H1 (cell line): ENCODE measurements at regions not wholly inside any gene's neighbourhood (a gene's known extent, or its start where the extent isn't known, plus 50 kb on each side); places are given as distances from the start of the nearest gene placed in this dataset.

Experiments
- BRCA1 ChIP-seq: IDR thresholded peaks from 2 replicates; pipeline ENCODE4 v1.6.1; 2012; ENCODE audit warnings: low read depth, low read length, improper control_type of control experiment
- CHD1 ChIP-seq: IDR thresholded peaks from 2 replicates; pipeline ENCODE4 v1.6.1; 2012; ENCODE audit warnings: low read depth, low read length, improper control_type of control experiment
- EP300 ChIP-seq, 2 experiments: IDR thresholded peaks; 1 replicate in 1 of 2; 2 replicates in 1 of 2; pipeline ENCODE4 v1.6.1; 2011 to 2012; ENCODE audit warnings: low read depth in 2 of 2, low read length in 2 of 2, mild to moderate bottlenecking in 2 of 2, borderline replicate concordance in 1 of 2, inconsistent platforms in 1 of 2, moderate library complexity in 1 of 2
- EZH2 ChIP-seq: fragments of 200-600 bp; sonication (generic); IDR thresholded peaks from 2 replicates; pipeline ENCODE4 v1.7.1; 2012; ENCODE audit warnings: low read depth, mild to moderate bottlenecking, moderate library complexity, low read length, inconsistent platforms; ENCODE audit not compliant: severe bottlenecking
- GTF2F1 ChIP-seq: IDR thresholded peaks from 2 replicates; pipeline ENCODE4 v1.6.1; 2012; ENCODE audit warnings: low read depth, low read length, improper control_type of control experiment, borderline replicate concordance
- JUN ChIP-seq: IDR thresholded peaks from 2 replicates; pipeline ENCODE4 v1.6.1; 2011; ENCODE audit warnings: low read depth, mild to moderate bottlenecking, improper control_type of control experiment, low read length
- SP2 ChIP-seq: IDR thresholded peaks from 2 replicates; pipeline ENCODE4 v1.6.1; 2012; ENCODE audit warnings: mild to moderate bottlenecking, low read length, inconsistent platforms

DNA sequence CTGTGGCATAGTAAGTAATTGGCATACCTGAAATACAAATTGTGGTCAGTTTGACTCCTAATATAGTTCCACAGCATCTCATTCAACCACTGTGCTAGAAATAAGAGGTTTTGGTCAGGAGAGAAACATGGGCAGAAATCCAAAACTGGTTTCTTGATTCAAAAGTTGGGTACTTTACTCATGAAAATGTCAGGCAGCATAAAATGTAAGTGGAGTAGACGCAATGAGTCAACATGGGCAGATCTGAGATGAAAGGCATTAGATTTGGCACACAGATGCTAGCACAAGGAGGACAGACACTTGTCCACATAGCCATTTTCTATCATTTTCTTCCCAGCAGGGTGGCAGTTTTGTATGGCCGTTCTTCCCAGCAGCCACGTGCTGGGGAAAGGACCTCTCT, 255.8 kb upstream of the CDIN1 start (continued):
- TF ChIP-seq EP300 (IDR thresholded peaks at IDR 0.05; ENCODE audit: borderline replicate concordance in 1 of 2, low read depth in 2 of 2, low read length in 2 of 2) (no peak), JUN (no peak), EZH2 (no peak), SP2 (no peak), BRCA1 (no peak), GTF2F1 (no peak), CHD1 (no peak)
